ENCODE measurements at regions not wholly inside any gene's neighbourhood (a gene's known extent, or its start where the extent isn't known, plus 50 kb on each side); places are given as distances from the start of the nearest gene placed in this dataset.

DNA sequence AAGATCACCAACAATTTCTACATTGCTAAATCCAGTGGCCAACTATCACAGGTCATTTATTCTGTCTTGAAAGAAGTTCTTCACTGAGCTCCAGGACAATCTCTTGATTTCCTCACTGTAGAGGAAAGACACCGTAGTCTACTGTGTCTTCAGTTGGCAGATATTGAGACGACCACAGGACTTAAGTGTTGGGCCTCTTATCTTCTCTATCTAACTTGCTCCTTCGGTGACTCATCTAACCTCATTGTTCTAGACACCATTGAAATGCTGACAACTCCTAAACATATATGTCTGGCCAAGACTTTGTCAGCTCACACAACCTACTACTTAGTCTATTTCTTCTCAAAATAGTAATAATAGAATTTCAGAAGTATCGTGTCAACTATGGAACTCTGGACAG is 425.8 kb downstream of the ARAP2 start:
- Mint-ChIP-seq H3K4me3 (no peak overlapping the region), H3K9me3 (ENCODE audit: low read depth) (no peaks in the 10 kb centered on the region), H3K36me3 (ENCODE audit: low read depth) (no peaks in the 10 kb centered on the region), H3K27ac (no peak overlapping the region), H3K27me3 (peaks cover 6% of the 10 kb centered on the region), H3K4me1 (no peaks in the 10 kb centered on the region)
- no peak for DNase-seq
- ChIA-PET CTCF (interaction anchor here (0.7 kb wide), 1 partner anchor 439 kb away, joined by 3 read pairs; no protein-coding TSS in a partner anchor), POLR2A (no interaction called here)
- ATAC-seq = no peak
- intact Hi-C loops (cut with DNase I, micrococcal nuclease) = no loop called here

DNA sequence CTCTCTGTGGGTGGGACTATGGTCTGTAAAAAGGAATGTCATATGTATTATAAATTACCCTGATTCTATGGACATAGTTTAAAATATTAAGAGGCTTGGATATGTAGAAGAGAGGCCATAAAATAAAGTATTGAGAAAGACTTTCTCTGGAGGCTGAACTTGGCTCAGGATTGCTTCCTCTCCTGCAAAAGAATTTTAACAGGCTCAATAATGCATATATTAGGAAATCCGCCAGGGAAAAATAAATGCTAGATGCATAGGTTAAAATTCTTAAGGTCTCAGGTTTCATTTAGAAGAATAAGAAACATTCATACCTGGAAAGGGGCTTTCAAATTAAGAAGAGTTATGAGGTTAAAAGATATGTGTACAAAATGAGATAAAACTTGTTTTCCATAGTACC is 424.3 kb downstream of the ARAP2 start:
- Mint-ChIP-seq H3K4me3 (no peak overlapping the region), H3K27ac (no peak overlapping the region), H3K4me1 (no peaks in the 10 kb centered on the region), H3K9me3 (ENCODE audit: low read depth) (no peaks in the 10 kb centered on the region), H3K36me3 (ENCODE audit: low read depth) (no peaks in the 10 kb centered on the region), H3K27me3 (peaks cover 6% of the 10 kb centered on the region)
- no peak for DNase-seq
- POLR2A ChIA-PET = no interaction called here
- CTCF ChIA-PET = no interaction called here
- no peak for ATAC-seq
- intact Hi-C loops (cut with DNase I, micrococcal nuclease) = no loop called here

DNA sequence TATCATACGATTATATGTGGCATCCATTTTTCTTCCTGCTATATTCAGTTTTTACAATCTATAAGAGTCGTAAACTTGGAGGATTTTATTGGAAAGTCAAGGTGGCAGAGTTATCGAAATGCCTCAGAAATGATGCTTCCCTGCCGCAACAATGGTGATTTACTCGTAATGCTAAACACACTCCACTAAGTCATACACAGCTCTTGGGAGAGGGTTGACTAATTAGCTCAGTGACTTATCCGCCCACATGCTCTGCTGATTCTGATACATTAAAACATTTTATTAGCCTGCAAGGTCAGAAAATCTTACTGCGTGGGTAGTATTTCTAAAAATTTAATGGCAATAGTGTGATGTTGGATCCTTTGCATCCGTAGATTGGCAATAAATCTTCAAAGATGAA is 420.1 kb downstream of the ARAP2 start:
- Mint-ChIP-seq H3K36me3 (ENCODE audit: low read depth) (no peaks in the 10 kb centered on the region), H3K4me1 (no peaks in the 10 kb centered on the region), H3K27ac (no peak overlapping the region), H3K9me3 (ENCODE audit: low read depth) (no peaks in the 10 kb centered on the region), H3K27me3 (peaks cover 3% of the 10 kb centered on the region), H3K4me3 (no peak overlapping the region)
- ChIA-PET CTCF (no interaction called here), POLR2A (no interaction called here)
- intact Hi-C loops (cut with DNase I, micrococcal nuclease) = no loop called here
- ATAC-seq = no peak
- DNase-seq = no peak

DNA sequence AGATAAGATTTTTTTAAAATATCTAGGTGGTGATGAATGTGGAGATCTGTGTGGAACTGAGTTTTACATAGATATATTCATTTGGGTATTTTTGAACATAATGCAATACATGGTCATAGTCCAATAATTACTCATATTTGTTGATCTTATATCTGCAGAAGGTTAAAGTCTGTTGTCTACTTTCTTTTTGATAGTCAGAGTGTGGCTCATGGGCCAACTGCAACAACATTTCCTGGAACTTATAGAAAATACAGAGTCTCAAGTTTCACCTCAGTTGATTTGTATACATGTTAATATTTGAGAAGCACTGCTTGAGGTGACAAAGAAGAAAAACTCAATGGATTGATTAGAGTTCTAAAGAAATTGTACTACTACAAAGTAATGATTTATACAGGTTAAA is 408.4 kb downstream of the ARAP2 start:
- no peak for DNase-seq

DNA sequence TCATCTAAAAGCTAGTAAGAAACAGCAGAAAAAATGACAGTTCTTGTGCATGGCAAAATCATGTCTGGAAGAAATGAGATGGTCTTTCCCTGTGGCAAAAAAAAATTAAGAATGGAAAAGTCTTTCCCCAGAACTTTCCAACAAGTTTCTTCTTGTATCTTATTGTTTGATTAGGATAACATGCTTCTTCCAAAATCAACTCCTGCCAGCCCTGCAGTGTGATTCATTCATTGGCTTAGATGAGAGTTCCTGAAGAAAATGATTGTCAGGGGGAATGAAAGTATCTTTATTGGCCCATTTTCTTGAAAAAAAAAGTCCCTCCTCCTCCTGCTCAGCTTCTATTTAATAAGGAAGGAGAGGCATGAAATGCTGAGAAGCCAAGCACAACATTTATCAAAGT is 407.7 kb downstream of the ARAP2 start:
- intact Hi-C loops (cut with DNase I, micrococcal nuclease) = no loop called here

More for the DNA sequence above, 408.4 kb downstream of the ARAP2 start:
- ChIA-PET CTCF (interaction anchor here (0.6 to 1.0 kb wide), 2 partner anchors 9 to 65 kb away, joined by 3 read pairs; no protein-coding TSS in a partner anchor), POLR2A (no interaction called here)
- no peaks in the 10 kb centered on the region for H3K27me3 Mint-ChIP-seq
- ATAC-seq = no peak
- H3K4me1 Mint-ChIP-seq = no peaks in the 10 kb centered on the region
- no peak overlapping the region for H3K27ac Mint-ChIP-seq
- intact Hi-C loops (cut with DNase I, micrococcal nuclease) = no loop called here
- H3K36me3 Mint-ChIP-seq (ENCODE audit: low read depth) = no peaks in the 10 kb centered on the region
- no peak overlapping the region for H3K4me3 Mint-ChIP-seq
- no peaks in the 10 kb centered on the region for H3K9me3 Mint-ChIP-seq (ENCODE audit: low read depth)

DNA sequence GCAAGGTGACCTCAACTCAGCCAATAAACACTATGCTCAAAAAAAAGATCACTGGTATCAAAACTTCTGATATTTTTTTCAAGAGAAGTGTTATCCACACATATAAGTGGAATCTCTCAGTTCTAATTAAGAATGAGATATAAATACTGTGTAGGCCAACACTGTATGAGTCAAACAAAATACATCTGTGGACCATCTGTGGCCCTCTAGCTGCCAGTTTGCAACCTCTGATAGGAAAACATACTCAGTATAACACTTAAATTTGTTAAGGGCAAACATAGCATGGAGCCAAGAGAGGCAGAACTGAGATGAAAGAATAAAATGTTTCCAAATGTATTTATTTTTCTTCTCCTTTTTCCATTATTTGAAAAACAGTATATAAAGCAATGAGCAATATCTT is 377.3 kb downstream of the ARAP2 start:
- no peaks in the 10 kb centered on the region for H3K4me1 Mint-ChIP-seq
- H3K9me3 Mint-ChIP-seq (ENCODE audit: low read depth) = no peaks in the 10 kb centered on the region
- POLR2A ChIA-PET = no interaction called here
- DNase-seq (no peak), ATAC-seq (no peak)
- no peak overlapping the region for H3K27ac Mint-ChIP-seq
- CTCF ChIA-PET = no interaction called here
- H3K36me3 Mint-ChIP-seq (ENCODE audit: low read depth) = no peaks in the 10 kb centered on the region
- intact Hi-C loops (cut with DNase I, micrococcal nuclease) = no loop called here
- no peak overlapping the region for H3K4me3 Mint-ChIP-seq
- H3K27me3 Mint-ChIP-seq = no peaks in the 10 kb centered on the region

More for the DNA sequence above, 407.7 kb downstream of the ARAP2 start:
- CTCF ChIA-PET = interaction anchor here (1.0 kb wide), 1 partner anchor 8 kb away, joined by 3 read pairs; no protein-coding TSS in a partner anchor
- Mint-ChIP-seq H3K27ac (no peak overlapping the region), H3K36me3 (ENCODE audit: low read depth) (no peaks in the 10 kb centered on the region), H3K9me3 (ENCODE audit: low read depth) (no peaks in the 10 kb centered on the region), H3K4me1 (no peaks in the 10 kb centered on the region), H3K27me3 (no peaks in the 10 kb centered on the region), H3K4me3 (no peak overlapping the region)
- DNase-seq = no peak
- POLR2A ChIA-PET = no interaction called here
- ATAC-seq = no peak

DNA sequence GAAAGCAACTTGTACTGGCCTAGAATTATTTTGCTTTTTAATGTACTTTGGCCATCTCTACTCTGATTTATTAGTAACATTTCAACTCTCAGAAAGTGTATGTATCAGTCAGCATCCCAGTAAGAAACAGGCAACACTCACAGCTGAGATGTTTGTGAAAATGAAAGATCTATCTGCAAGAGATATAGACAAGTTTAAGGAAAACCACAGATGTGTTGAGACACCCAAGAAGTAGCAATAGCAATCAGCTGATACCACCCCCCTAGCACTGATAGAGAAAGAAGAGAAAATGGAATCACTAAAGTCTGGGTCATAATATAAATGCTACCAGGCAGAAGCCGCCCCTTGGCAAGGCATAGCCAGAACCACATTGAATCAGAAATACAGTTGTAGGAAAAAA is 372.0 kb downstream of the ARAP2 start:
- DNase-seq (no peak), ATAC-seq (no peak)
- ChIA-PET POLR2A (no interaction called here), CTCF (no interaction called here)
- Mint-ChIP-seq H3K36me3 (ENCODE audit: low read depth) (no peaks in the 10 kb centered on the region), H3K27me3 (no peaks in the 10 kb centered on the region), H3K9me3 (ENCODE audit: low read depth) (no peaks in the 10 kb centered on the region), H3K4me1 (no peaks in the 10 kb centered on the region), H3K27ac (no peak overlapping the region), H3K4me3 (no peak overlapping the region)
- intact Hi-C loops (cut with DNase I, micrococcal nuclease) = no loop called here

DNA sequence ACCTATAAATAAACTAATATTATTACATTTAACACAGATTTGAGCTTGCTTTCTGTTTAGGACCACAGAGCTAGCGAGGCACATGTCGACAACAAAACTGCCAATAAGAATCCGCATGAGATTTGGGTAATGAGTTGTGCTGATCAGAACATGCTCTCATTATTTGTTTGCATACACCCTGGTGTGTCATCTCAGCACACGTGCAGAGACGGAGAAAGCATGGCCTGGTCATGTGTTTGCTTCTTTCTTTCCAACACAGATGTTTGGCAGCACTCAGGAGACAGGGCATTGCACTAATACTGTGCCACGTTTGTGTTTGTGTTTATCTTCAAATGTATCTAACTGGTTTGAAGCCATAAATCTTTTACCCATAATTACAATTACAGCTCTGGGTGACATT is 364.8 kb downstream of the ARAP2 start:
- no peak for DNase-seq
- intact Hi-C loops (cut with DNase I, micrococcal nuclease) = no loop called here
- no peak for ATAC-seq
- Mint-ChIP-seq H3K27ac (no peak overlapping the region), H3K9me3 (ENCODE audit: low read depth) (no peaks in the 10 kb centered on the region), H3K4me3 (no peak overlapping the region), H3K4me1 (no peaks in the 10 kb centered on the region), H3K36me3 (ENCODE audit: low read depth) (no peaks in the 10 kb centered on the region), H3K27me3 (peaks cover 2% of the 10 kb centered on the region)
- CTCF ChIA-PET = interaction anchor here (0.6 kb wide), 1 partner anchor 42 kb away, joined by 3 read pairs; no protein-coding TSS in a partner anchor
- POLR2A ChIA-PET = no interaction called here

DNA sequence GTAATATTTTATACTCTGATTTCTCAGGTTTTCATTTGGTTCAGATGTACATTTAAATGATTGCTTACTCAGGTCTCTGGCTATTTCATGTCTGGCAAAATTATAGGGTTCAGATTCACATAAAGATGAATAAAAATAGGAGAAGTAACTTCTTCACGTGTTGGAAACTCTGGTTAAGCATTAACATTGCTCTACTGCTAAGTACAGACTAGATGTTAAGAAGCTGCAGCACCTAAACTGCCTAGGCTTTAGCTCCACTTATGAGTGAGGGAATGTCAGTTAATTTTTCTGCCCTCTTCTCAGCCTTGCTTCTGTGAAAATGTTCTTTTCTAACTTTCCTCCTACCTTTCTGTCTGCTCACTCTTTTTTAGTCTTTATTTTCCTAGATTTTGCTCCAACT is 361.2 kb downstream of the ARAP2 start:
- Mint-ChIP-seq H3K9me3 (ENCODE audit: low read depth) (no peaks in the 10 kb centered on the region), H3K36me3 (ENCODE audit: low read depth) (no peaks in the 10 kb centered on the region), H3K4me3 (no peak overlapping the region), H3K27me3 (peaks cover 8% of the 10 kb centered on the region), H3K4me1 (no peaks in the 10 kb centered on the region), H3K27ac (no peak overlapping the region)
- CTCF ChIA-PET = no interaction called here
- DNase-seq (no peak), ATAC-seq (no peak)
- POLR2A ChIA-PET = no interaction called here
- intact Hi-C loops (cut with DNase I, micrococcal nuclease) = no loop called here

DNA sequence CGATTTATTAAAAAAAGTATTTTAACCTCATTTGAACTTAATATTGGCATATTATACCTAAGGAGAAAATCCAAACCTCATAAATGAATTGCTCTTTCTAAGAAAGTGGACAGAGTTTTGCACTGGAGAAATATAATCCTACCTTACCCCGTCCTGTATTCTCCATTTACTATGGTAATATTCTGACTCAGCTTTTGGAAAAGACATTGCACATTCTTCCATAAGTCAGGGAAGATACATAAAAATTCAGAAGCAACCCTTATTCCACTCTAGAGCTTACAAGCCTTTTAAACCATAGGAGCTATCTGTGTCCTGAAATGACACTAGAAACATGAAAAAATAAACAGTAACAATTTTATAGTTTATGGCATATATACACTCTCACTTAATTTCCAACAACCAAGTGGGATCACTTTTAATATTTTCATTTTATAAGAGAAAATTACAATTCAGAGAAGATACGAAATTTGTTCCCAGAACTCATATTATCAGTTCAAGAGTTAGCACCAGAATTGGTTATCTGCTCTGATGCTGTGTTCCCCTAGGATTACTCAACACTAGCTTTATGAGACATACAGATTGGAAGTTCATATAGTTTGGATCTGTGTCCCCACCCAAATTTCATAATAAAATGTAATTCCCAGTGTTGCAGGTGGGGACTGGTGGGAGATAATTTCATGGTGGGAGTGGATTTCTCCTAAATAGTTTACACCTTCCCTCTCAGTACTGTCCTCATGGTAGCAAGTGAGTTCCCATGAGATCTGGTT is 359.4 kb downstream of the ARAP2 start:
- DNase-seq (no peak), ATAC-seq (no peak)
- ChIA-PET POLR2A (no interaction called here), CTCF (no interaction called here)
- intact Hi-C loops (cut with DNase I, micrococcal nuclease) = no loop called here
- no peaks in the 10 kb centered on the region for H3K9me3 Mint-ChIP-seq (ENCODE audit: low read depth)
- H3K36me3 Mint-ChIP-seq (ENCODE audit: low read depth) = no peaks in the 10 kb centered on the region
- no peak overlapping the region for H3K27ac Mint-ChIP-seq
- peaks cover 10% of the 10 kb centered on the region for H3K27me3 Mint-ChIP-seq
- no peaks in the 10 kb centered on the region for H3K4me1 Mint-ChIP-seq
- H3K4me3 Mint-ChIP-seq = no peak overlapping the region

DNA sequence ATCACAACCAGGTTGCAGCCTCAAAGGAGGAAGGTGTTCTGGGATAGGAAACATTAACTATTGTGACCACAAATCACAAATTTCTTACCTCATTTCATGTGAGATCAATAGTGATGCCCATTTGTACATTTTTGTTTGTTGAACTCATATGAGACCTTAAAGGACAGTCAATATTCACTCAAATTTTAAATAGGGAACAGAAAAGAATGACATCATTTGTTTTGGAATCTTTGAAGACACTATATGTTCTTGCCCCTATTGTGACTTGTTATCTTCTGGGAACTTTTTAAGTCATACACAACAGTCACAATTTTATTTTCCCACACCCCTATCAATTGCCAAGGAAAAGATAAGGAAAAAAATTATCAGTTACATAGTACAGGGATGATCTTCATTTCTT is 346.5 kb downstream of the ARAP2 start:
- no peak overlapping the region for H3K4me3 Mint-ChIP-seq
- H3K9me3 Mint-ChIP-seq (ENCODE audit: low read depth) = no peaks in the 10 kb centered on the region
- no peak for ATAC-seq
- H3K27me3 Mint-ChIP-seq = peaks cover 10% of the 10 kb centered on the region
- intact Hi-C loops (cut with DNase I, micrococcal nuclease) = no loop called here
- H3K36me3 Mint-ChIP-seq (ENCODE audit: low read depth) = no peaks in the 10 kb centered on the region
- POLR2A ChIA-PET = no interaction called here
- no peak overlapping the region for H3K27ac Mint-ChIP-seq
- DNase-seq = no peak
- CTCF ChIA-PET = no interaction called here
- no peaks in the 10 kb centered on the region for H3K4me1 Mint-ChIP-seq

DNA sequence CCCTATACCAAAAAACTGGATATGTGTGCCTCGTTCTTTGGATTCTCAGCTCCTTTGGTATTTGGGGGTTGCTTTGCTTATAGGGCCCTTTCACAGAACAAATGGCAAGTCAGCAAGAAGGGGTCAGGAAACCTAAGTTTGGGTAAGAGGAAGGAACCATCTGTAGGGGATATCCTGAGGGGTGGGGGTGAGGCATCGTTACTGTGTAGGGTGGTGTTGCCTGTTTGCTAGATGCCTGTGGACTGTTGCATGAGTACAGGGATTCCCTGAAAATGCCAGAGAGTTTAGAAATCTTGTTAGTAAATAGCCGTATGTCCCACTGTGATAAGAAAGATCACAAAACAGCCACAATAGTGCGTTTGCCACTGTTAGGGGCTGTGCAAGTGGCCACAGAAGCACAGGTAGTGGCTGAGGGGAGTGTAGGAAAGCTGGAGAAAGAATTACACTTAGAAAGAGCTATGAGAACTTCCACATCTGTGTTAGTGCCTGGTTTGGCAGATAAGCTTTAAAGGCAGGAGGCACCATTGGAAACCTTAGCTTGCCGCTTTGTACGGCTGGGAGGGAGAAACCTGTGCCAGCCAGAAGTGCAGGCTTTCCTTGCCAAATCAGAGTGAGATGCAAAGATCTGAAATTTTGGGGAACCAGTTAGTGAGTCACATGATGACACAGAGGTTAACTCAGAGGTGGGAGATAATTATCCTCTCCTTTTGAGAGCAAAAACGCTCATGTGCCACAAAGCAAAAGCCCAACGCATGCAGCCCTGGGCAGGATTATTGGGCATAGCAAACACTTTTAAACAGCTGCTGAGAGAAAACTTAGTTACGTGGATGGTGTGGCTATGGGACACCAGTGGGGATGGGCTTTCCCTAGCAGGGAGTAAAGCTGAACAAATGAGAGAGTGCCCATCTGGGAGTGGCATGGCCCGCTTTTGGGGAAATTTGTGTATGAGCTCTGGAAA is 343.7 kb downstream of the ARAP2 start:
- POLR2A ChIA-PET = no interaction called here

More for the DNA sequence above, 343.7 kb downstream of the ARAP2 start:
- CTCF ChIA-PET = interaction anchor here (0.6 to 0.9 kb wide), 4 partner anchors 32 to 272 kb away, joined by 3 read pairs; no protein-coding TSS in a partner anchor
- intact Hi-C loops (cut with DNase I, micrococcal nuclease) = no loop called here
- Mint-ChIP-seq H3K4me3 (no peak overlapping the region), H3K36me3 (ENCODE audit: low read depth) (no peaks in the 10 kb centered on the region), H3K9me3 (ENCODE audit: low read depth) (no peaks in the 10 kb centered on the region), H3K27ac (no peak overlapping the region), H3K4me1 (no peaks in the 10 kb centered on the region), H3K27me3 (peaks cover 5% of the 10 kb centered on the region)
- ATAC-seq (no peak), DNase-seq (no peak)
